ENCODE measurements at regions not wholly inside any gene's neighbourhood (a gene's known extent, or its start where the extent isn't known, plus 50 kb on each side); places are given as distances from the start of the nearest gene placed in this dataset.

DNA sequence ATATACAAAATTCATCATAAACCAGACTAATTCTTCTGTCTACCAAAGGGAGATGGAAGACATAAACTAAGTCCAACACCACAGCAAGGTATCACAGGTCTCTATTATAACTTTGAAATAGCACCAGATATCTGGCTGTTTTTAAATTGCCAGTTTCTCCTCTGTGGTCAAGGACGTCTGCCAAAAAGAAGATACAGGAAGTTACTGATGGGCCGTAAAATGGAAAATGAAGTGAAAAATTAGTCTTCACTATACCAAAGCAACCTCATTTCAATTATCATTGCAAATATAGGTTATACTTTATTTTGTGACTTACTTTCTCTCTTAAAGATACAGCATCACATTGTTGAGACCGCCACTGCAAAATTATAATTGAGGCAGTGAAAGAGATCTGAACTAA is 225.5 kb downstream of the NDUFS4 start:
- TF ChIP-seq CTCF (IDR thresholded peaks at IDR 0.05) (no peak), POLR2A (IDR thresholded peaks at IDR 0.05) (no peak), EP300 (IDR thresholded peaks at IDR 0.05) (no peak)
